ENCODE measurements at regions not wholly inside any gene's neighbourhood (a gene's known extent, or its start where the extent isn't known, plus 50 kb on each side); places are given as distances from the start of the nearest gene placed in this dataset.

GRCh38 chr2:172664766-172665165 is 70.9 kb upstream of the RAPGEF4 start:
- POLR2A ChIA-PET: no interaction called here
- Histone ChIP-seq H3K27me3 (ENCODE audit: control insufficient read depth in 2 of 2, insufficient read depth in 2 of 2, low read length in 2 of 2) (no peaks in the 10 kb centered on the region), H2AFZ (ENCODE audit: low read depth, low read length) (no peak overlapping the region), H3K36me3 (ENCODE audit: control insufficient read depth, insufficient read depth, low read length) (no peaks in the 10 kb centered on the region), H3K9ac (ENCODE audit: insufficient read depth in 1 of 2, low read depth in 2 of 2, low read length in 2 of 2) (no peak overlapping the region), H3K4me1 (replicated peaks in 1 of 2; ENCODE audit: control insufficient read depth in 2 of 2, insufficient read depth in 2 of 2, low read length in 2 of 2) (no peaks in the 10 kb centered on the region), H3K9me1 (ENCODE audit: control insufficient read depth, insufficient read depth, low read length) (no peaks in the 10 kb centered on the region), H3K4me3 (no peak overlapping the region), H3K4me2 (ENCODE audit: insufficient read depth, low read length) (no peak overlapping the region), H3K79me2 (ENCODE audit: control insufficient read depth, insufficient read depth, low read length) (no peaks in the 10 kb centered on the region), H3K27ac (ENCODE audit: extremely low read depth, low read depth, low read length) (no peak overlapping the region), H4K20me1 (replicated peaks; ENCODE audit: control insufficient read depth, insufficient read depth, low read length) (no peaks in the 10 kb centered on the region), H3K9me3 (replicated peaks; ENCODE audit: control insufficient read depth, insufficient read depth, low read depth, low read length) (no peaks in the 10 kb centered on the region)
- CTCF ChIA-PET (ENCODE audit: low intra/inter-chr PET ratio): no interaction called here
- DNase-seq (ENCODE audit: extremely low read depth in 1 of 4, low spot score in 3 of 4) (no peak), ATAC-seq (no peak), FAIRE-seq (no peak)
- TF ChIP-seq SMARCE1 (IDR thresholded peaks at IDR 0.05) (no peak), PREB (CRISPR knock-in tag; IDR thresholded peaks at IDR 0.05) (no peak), ELF2 (CRISPR knock-in tag; IDR thresholded peaks at IDR 0.05) (no peak), HMGXB4 (CRISPR knock-in tag; IDR thresholded peaks at IDR 0.05) (no peak), SIN3B (IDR thresholded peaks at IDR 0.05; ENCODE audit: low read depth) (no peak), TEAD4 (IDR thresholded peaks at IDR 0.05; ENCODE audit: low read length) (no peak), TEAD4 (CRISPR knock-in tag; IDR thresholded peaks at IDR 0.05; ENCODE audit: borderline replicate concordance) (no peak), ETS1 (conservative IDR thresholded peaks at IDR 0.05; ENCODE audit: control insufficient read depth, low read depth, low read length) (no peak), FIP1L1 (IDR thresholded peaks at IDR 0.05; ENCODE audit: low read depth, low read length, poor library complexity, severe bottlenecking) (no peak), SREBF2 (CRISPR knock-in tag; IDR thresholded peaks at IDR 0.05) (no peak), NFIC (IDR thresholded peaks at IDR 0.05) (no peak), ILK (tag; IDR thresholded peaks at IDR 0.05; ENCODE audit: borderline replicate concordance, low read depth) (no peak)
- TF ChIP-seq, protein P1, sequence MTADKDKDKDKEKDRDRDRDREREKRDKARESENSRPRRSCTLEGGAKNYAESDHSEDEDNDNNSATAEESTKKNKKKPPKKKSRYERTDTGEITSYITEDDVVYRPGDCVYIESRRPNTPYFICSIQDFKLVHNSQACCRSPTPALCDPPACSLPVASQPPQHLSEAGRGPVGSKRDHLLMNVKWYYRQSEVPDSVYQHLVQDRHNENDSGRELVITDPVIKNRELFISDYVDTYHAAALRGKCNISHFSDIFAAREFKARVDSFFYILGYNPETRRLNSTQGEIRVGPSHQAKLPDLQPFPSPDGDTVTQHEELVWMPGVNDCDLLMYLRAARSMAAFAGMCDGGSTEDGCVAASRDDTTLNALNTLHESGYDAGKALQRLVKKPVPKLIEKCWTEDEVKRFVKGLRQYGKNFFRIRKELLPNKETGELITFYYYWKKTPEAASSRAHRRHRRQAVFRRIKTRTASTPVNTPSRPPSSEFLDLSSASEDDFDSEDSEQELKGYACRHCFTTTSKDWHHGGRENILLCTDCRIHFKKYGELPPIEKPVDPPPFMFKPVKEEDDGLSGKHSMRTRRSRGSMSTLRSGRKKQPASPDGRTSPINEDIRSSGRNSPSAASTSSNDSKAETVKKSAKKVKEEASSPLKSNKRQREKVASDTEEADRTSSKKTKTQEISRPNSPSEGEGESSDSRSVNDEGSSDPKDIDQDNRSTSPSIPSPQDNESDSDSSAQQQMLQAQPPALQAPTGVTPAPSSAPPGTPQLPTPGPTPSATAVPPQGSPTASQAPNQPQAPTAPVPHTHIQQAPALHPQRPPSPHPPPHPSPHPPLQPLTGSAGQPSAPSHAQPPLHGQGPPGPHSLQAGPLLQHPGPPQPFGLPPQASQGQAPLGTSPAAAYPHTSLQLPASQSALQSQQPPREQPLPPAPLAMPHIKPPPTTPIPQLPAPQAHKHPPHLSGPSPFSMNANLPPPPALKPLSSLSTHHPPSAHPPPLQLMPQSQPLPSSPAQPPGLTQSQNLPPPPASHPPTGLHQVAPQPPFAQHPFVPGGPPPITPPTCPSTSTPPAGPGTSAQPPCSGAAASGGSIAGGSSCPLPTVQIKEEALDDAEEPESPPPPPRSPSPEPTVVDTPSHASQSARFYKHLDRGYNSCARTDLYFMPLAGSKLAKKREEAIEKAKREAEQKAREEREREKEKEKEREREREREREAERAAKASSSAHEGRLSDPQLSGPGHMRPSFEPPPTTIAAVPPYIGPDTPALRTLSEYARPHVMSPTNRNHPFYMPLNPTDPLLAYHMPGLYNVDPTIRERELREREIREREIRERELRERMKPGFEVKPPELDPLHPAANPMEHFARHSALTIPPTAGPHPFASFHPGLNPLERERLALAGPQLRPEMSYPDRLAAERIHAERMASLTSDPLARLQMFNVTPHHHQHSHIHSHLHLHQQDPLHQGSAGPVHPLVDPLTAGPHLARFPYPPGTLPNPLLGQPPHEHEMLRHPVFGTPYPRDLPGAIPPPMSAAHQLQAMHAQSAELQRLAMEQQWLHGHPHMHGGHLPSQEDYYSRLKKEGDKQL (CRISPR knock-in tag; IDR thresholded peaks at IDR 0.05; ENCODE audit: borderline replicate concordance): no peak
- TF ChIP-seq, protein P2, sequence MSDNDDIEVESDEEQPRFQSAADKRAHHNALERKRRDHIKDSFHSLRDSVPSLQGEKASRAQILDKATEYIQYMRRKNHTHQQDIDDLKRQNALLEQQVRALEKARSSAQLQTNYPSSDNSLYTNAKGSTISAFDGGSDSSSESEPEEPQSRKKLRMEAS (CRISPR knock-in tag; IDR thresholded peaks at IDR 0.05): no peak
- WGBS (ENCODE audit: insufficient coverage, low coverage, missing lambda C conversion rate): 5% methylated on average over 1 of the region's 1 CpG
- intact Hi-C loops (cut with micrococcal nuclease): no loop called here
- no TSS peak for BruUV-seq (replicated peaks)
- in situ Hi-C loops (cut with MboI): no loop called here
